ENCODE measurements at regions not wholly inside any gene's neighbourhood (a gene's known extent, or its start where the extent isn't known, plus 50 kb on each side); places are given as distances from the start of the nearest gene placed in this dataset.
"Not testable (repeated sequence)": the region's sequence is repeated elsewhere in the genome, so short reads cannot be mapped to it uniquely, and the experiment has no call there.

DNA sequence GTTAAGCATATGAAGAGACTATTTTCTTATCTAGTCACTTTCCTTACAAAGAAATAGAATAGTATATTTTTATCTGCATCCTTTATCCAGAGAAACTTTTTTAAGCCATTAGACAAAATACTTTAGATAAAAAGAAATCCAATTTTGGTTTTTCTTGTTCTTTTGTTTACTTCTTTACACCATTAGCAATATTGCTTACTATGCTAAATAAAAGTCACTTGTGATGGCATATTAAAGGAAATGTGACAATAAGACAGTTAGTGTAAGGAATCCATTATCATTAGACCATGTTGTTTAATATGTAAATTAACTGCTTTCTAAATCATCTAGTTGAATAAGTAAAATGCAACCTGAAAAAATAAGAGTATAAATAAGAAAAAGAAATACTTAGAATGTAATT, 2582.7 kb downstream of the ARAP2 start:
- no peak for DNase-seq

DNA sequence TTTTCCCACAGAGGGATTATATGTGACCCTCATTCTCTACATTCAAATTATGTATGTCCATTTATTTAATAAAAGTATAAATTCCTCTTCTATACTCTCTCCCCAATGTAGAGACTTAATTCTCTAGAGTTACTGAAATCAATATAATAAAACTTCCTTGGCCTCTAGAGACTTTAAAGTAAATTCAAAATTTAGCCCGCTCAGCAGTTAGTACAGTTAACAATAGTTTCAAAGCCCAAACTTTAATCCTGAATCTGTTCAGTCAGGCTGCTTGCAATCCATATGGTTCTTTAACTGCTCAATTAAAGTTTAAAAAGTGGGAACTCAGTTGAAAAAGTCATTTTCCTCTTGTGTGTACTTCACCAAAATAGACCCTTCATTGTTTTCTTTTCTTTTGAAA, 2558.4 kb downstream of the ARAP2 start:
- no peak for DNase-seq

DNA sequence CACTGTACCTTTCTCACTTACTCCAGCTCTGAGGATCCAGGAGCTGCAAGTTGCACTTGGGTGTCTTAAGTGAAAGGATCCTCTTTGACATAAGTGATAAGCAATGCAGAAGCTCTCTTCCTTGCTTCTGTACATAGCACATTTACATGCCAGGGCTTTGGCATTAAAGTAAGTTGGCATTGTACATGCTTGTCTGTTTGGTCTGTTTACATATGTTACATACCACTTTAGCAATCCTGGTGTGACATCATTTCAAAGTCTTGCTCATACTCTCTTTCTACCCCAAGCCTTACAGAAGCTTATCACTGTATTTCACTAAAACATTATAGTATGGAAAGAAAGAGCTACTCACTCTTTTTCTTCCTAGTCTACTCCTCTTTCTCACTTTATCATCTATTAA, 2548.3 kb downstream of the ARAP2 start:
- no peak for DNase-seq

DNA sequence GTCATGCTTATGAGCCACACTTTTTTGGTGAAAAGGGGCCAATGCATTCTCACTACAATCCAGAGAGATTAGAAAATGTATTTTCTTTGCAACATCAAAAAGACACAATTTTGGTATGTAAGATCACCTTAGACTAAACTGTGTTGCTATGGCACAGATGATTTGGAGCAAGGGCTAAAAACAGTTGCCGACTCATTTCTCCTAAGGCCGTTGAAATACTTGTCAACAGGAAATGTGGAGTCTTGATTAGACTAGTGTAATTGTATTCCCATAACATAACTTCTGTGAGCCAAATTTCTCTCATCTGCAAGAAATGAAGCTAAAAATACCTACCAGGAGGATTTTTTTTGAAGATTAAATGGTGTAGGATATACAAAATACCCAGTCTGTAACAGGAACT, 2547.7 kb downstream of the ARAP2 start:
- no peak for DNase-seq

GRCh38 chr4:33709247-33709646, 2535.1 kb downstream of the ARAP2 start:
- DNase-seq = no peak

GRCh38 chr4:33711826-33712225, 2532.5 kb downstream of the ARAP2 start:
- DNase-seq = no peak

GRCh38 chr4:33714971-33715370, 2529.3 kb downstream of the ARAP2 start:
- DNase-seq = no peak

DNA sequence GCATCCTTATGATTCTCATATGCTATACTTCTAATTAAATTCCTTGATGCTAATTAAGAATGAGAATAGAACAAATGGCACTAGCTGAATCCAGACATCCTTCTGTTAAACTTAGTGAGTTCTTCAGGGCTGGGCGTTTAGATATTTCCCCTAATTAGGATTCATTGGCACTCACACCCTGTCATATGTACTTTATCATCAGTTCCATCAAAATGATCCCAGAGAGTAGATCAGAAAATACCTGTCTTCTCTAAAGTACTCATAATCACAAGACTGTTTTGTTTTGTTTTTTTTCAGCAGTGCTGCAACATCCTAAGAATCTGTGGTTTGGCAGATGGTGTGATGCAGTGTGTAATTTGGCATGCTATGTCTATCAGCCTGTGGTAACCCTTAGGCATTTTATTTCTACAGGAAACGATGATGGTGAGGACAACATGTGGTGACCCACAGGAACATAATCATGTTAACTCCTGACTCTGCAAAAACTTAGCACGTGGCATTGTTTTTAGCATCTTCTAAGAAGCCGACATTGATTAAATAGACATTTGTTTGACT, 2528.4 kb downstream of the ARAP2 start:
- DNase-seq = no peak

GRCh38 chr4:33722254-33722653, 2522.1 kb downstream of the ARAP2 start:
- DNase-seq = no peak

DNA sequence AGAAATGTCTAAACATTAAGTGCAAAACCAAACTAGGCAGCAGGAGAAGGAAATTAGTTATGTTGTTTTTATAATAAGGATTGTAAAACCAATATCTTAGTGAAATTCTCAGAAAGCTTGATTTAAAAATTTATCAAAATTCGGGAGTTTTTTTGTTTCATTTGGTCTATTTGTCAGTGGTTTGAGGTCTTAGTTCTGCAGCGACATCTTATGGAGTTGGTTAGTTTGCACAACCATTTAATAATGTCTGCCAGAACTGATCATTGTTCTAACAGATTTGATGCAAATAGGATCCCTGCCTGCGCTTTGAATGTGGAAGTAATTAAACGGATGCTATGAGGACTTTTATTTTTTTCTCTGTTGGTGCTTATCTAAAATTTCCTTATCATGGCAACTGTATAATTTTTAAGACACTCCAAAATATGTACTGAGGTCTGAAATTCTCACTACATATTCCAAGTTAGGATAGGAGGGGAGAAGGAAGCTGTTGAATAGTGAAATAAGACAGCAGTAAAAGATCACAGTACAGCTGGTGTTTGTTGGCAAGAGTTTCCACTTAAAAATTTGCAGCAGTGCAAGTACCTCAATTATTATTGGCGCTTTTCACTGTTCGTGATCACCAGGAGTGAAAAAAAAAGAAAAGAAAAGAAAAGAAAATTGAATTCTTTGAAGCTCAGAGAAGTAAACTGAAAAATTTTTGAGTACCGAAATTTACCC, 2521.4 kb downstream of the ARAP2 start:
- DNase-seq = no peak

DNA sequence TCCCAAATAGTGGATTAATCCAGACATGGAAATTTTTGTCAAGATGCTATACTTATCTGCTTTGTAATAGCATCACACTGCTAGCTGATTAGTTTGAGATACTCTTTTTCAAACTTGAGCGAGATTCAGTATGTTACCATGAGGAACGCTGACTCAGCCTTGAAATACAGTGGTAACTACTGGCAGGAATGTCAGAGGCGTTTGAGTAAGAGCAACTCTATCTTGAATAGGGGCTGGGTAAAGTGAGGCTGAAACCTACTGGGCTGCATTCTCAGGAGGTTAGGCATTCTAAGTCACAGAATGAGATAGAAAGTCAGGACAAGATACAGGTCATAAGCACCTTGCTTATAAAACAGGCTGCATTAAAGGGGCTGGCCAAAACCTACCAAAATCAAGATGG, 2519.6 kb downstream of the ARAP2 start:
- no peak for DNase-seq

DNA sequence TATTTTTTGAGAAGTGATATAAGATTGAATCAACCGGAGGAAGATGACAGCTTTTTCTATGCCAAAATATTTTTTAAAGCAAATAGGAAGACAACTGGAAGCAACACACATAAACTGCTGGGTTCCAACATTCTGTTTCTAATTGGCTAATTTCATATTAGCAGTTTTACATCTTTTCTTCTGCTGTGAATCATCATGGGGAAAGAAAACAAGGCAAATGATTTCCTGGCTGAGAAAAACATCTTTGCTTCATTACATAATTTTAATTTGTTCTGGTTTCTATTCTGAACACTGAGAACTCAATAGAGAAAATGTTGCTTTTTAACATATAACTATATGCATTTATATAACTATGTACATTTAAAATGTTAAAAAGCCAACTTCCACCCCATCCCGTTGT, 2518.5 kb downstream of the ARAP2 start:
- no peak for DNase-seq

GRCh38 chr4:33737726-33738125, 2506.6 kb downstream of the ARAP2 start:
- no peak for DNase-seq

DNA sequence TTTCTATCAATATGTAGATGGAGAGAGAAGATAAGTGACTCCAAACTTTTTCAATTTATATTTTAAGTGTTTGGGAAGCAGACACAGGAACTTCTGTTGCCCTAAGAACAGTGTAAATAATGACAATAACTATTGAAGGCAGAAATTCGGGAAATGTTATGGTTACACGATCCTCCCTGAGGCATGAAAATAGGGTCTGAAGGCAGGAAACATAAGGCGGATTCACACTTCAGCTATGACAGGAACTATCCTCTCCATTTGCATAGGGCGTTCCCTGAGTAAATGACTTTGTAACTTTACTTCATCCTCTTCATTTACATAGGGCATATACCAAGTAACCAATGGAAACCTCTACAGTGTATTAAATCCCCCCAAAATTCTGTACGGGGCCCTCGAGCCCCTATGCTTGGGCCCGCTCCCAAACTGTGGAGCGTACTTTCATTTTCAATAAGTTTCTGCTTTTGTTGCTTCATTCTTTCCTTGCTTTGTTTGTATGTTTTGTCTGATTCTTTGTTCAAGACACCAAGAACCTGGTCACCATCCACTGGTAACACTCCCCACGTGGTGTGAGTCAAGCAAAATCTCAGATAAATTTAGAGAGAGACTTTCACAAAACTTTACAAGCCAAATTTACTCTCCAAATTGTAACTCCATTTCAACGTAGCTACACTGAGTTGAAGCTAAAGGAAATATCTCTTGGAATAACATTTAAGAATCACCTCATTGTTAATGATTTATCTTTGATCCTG, 2504.3 kb downstream of the ARAP2 start:
- DNase-seq = no peak

- not testable (repeated sequence) for DNase-seq
These were observed 2503.4 kb downstream of the ARAP2 start for GRCh38 chr4:33740871-33741270.

- no peak for DNase-seq
These were observed 2497.3 kb downstream of the ARAP2 start for GRCh38 chr4:33746979-33747378.

- DNase-seq = no peak
These were observed 2493.3 kb downstream of the ARAP2 start for GRCh38 chr4:33751050-33751449.

DNA sequence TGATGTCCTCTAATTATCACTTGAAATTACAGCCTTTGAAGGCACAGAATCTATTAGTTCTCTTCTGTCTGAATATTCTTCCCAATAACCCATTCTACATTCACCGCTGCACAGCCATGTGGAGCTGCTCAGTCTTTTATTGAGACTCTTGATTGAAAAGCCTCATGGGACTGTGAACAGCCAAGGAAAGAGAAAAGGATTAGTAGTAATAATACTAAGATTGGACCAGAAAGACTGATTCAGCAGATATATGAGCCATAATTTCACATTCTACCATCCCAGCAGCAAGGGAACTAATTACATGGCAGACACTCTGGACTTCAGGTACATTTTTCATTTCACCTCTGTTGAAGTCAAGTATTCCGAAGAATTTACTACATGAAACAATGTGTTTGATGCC, 2471.7 kb downstream of the ARAP2 start:
- DNase-seq = no peak

DNA sequence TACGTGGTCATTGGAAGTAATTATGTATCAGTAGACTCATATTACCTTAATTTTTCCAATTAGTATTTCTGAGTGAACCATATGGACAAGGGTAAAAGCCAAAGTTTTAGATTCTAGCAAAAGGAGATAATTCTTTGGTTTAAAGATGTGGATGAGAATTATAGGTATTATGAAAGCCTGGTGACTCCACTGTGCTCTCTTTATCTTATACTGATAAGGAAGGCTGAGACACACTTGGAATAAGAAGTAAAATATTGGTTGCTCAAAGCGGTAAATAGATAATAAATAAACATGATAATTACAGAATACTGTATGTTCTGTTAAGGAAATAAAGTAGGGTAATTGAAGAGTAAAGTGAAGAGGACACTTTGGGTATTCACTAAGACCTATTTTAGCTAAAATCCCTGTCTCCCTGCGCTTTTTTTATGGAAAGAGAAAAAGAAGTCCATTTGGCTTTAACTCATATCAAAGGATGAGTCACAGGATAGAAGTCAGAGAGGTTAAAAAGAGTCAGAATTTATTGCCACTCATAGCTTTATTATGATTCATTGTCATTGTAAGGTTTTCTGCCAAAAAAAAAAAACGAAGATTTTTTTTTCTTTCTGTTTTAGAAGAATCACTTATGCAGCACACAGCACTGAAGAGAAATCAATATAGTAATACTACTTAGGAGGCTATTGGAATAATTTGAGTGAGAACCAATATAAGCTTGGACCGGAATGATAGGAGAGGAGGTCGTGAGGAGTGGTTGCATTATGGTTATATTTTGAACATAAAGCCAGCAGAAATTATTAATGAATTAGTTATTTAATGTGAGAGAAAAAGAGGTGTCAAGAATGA, 2463.1 kb downstream of the ARAP2 start:
- no peak for DNase-seq

DNA sequence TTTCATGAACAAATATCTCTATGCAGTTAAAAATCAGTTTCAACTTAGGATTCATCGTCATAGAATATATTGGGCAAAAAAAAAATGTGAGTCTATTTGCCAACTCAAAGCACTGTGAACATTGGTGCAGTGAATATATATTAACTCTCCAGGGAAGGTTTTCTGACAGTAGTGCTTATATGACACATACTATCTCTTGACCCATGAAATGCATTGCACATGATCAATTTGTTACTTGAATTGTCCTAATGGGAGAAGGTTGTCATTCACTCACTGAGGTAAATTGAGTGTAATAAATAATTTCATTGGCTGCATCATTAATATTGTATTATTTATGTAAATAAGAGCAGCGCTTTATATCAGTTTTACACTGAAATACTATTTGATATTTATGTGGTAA, 2458.5 kb downstream of the ARAP2 start:
- no peak for DNase-seq

DNA sequence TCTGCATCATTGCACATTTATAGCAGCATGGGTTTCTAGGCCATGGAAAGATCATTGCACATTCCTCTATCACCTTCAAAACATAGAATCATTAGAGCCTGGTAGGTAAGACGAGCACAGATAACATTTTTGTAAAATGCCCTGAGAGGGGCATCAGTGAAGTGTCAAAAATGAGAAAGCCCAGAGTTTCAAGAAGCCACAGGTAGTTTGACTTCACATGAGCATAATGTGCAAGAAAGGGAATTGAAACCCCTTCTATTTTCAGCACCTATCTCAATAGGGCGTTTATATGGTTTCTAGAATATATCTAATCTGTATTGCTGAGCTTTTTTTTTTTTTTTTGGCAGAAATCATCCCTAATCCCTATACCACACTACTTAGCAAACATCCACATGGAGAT, 2441.7 kb downstream of the ARAP2 start:
- DNase-seq = no peak

GRCh38 chr4:33825685-33826084, 2418.6 kb downstream of the ARAP2 start:
- DNase-seq = no peak

DNA sequence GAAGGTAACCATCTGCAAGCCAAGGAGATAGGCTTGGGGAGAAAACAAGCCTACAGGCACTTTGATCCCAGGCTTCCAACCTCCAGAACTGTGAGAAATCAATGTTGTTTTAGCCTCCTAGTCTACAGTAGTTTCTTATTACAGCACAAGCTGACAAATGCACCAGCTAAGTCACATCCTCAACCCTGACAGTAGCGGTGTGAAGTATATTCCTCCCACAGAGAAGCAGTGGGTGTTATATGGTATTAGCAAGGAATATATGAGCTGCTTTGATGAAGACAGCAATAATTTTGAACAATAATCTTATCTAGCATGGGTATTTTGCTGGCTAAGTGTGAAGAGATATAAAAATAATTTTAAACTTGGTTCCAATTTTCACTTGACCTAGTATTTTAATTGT, 2415.0 kb downstream of the ARAP2 start:
- DNase-seq = not testable (repeated sequence)
